Thoracic aorta (tissue), 2 donors: ENCODE measurements at regions not wholly inside any gene's neighbourhood (a gene's known extent, or its start where the extent isn't known, plus 50 kb on each side); places are given as distances from the start of the nearest gene placed in this dataset.

ENCODE experiments used
- ATAC-seq: fragments of 150-250 bp; one replicate; pipeline ENCODE4 v1.8.0; 2017; ENCODE audit warnings: low read depth; ENCODE audit not compliant: insufficient number of reproducible peaks, low FRiP score
- DNase-seq: peaks from one replicate; pipeline ENCODE4 v3.0.0-alpha.2; 2020; ENCODE audit warnings: low spot score
- H3K27ac ChIP-seq, 2 donors: fragments of 200-600 bp; sonication (generic); 1 replicate in 1 of 2; 2 replicates in 1 of 2; pipeline ENCODE4 v1.5.1; 2016; ENCODE audit warnings: mild to moderate bottlenecking in 2 of 2, moderate library complexity in 2 of 2
- H3K27me3 ChIP-seq: fragments of 200-600 bp; sonication (generic); replicated peaks from 2 replicates; pipeline ENCODE4 v1.6.0; 2016; ENCODE audit warnings: mild to moderate bottlenecking; ENCODE audit not compliant: insufficient read depth
- H3K36me3 ChIP-seq: fragments of 200-600 bp; sonication (generic); one replicate; pipeline ENCODE4 v1.5.1; 2016
- H3K4me1 ChIP-seq, 2 donors: fragments of 200-600 bp; sonication (generic); 1 replicate in 1 of 2; 2 replicates in 1 of 2; pipeline versions ENCODE4 v1.5.1 to v1.6.0; 2016; ENCODE audit warnings: low read depth in 2 of 2, mild to moderate bottlenecking in 1 of 2; ENCODE audit not compliant: control insufficient read depth in 1 of 2
- H3K4me3 ChIP-seq: fragments of 200-600 bp; sonication (generic); 2 replicates; pipeline ENCODE4 v1.5.1; 2016; ENCODE audit warnings: mild to moderate bottlenecking
- H3K9me3 ChIP-seq: fragments of 200-600 bp; sonication (generic); 2 replicates; pipeline ENCODE4 v1.5.1; 2016
- CTCF ChIP-seq: fragments of 200-600 bp; sonication (generic); IDR thresholded peaks from one replicate; pipeline ENCODE4 v1.5.1; 2019; ENCODE audit warnings: antibody characterized with exemption

- peaks cover under 1 to 8% of the 10 kb centered on the region in 2 donors for H3K4me1 ChIP-seq
- no peak overlapping the region for H3K27ac ChIP-seq
- no peak overlapping the region for H3K4me3 ChIP-seq
- H3K27me3 ChIP-seq: no peaks in the 10 kb centered on the region
- no peak for ATAC-seq
- no peak for DNase-seq
- H3K9me3 ChIP-seq: no peaks in the 10 kb centered on the region
- TF ChIP-seq CTCF: no peak
- H3K36me3 ChIP-seq: no peaks in the 10 kb centered on the region
Observed at GRCh38 chr13:50428183-50428877, 413.1 kb downstream of the KCNRG start.

- H3K4me1 ChIP-seq: no peaks in the 10 kb centered on the region
- no peak for TF ChIP-seq CTCF
- H3K4me3 ChIP-seq: no peak overlapping the region
- no peaks in the 10 kb centered on the region for H3K27me3 ChIP-seq
- H3K27ac ChIP-seq: no peak overlapping the region
- no peaks in the 10 kb centered on the region for H3K36me3 ChIP-seq
- DNase-seq: no peak
- ATAC-seq: no peak
- H3K9me3 ChIP-seq: no peaks in the 10 kb centered on the region
Observed at GRCh38 chr13:50435011-50435410, 408.5 kb downstream of the DLEU7 start.

- no peak overlapping the region for H3K4me3 ChIP-seq
- TF ChIP-seq CTCF: no peak
- H3K9me3 ChIP-seq: no peaks in the 10 kb centered on the region
- no peak overlapping the region for H3K27ac ChIP-seq
- ATAC-seq (no peak), DNase-seq (no peak)
- H3K4me1 ChIP-seq: no peaks in the 10 kb centered on the region
- no peaks in the 10 kb centered on the region for H3K27me3 ChIP-seq
- H3K36me3 ChIP-seq: no peaks in the 10 kb centered on the region
Observed at GRCh38 chr13:50437252-50437651, 406.2 kb downstream of the DLEU7 start.

- H3K4me1 ChIP-seq: no peaks in the 10 kb centered on the region
- ATAC-seq: no peak
- H3K27me3 ChIP-seq: no peaks in the 10 kb centered on the region
- no peaks in the 10 kb centered on the region for H3K36me3 ChIP-seq
- TF ChIP-seq CTCF: no peak
- H3K4me3 ChIP-seq: no peak overlapping the region
- no peak for DNase-seq
- H3K9me3 ChIP-seq: no peaks in the 10 kb centered on the region
- no peak overlapping the region for H3K27ac ChIP-seq
Observed at GRCh38 chr13:50438351-50438750, 405.1 kb downstream of the DLEU7 start.

- Histone ChIP-seq H3K4me3 (no peak overlapping the region), H3K36me3 (no peaks in the 10 kb centered on the region), H3K9me3 (no peaks in the 10 kb centered on the region), H3K27me3 (no peaks in the 10 kb centered on the region), H3K27ac (no peak overlapping the region), H3K4me1 (no peaks in the 10 kb centered on the region)
- ATAC-seq (no peak), DNase-seq (no peak)
- no peak for TF ChIP-seq CTCF
Observed at GRCh38 chr13:50441130-50441529, 402.4 kb downstream of the DLEU7 start.
